ENCODE measurements at regions not wholly inside any gene's neighbourhood (a gene's known extent, or its start where the extent isn't known, plus 50 kb on each side); places are given as distances from the start of the nearest gene placed in this dataset.

DNA sequence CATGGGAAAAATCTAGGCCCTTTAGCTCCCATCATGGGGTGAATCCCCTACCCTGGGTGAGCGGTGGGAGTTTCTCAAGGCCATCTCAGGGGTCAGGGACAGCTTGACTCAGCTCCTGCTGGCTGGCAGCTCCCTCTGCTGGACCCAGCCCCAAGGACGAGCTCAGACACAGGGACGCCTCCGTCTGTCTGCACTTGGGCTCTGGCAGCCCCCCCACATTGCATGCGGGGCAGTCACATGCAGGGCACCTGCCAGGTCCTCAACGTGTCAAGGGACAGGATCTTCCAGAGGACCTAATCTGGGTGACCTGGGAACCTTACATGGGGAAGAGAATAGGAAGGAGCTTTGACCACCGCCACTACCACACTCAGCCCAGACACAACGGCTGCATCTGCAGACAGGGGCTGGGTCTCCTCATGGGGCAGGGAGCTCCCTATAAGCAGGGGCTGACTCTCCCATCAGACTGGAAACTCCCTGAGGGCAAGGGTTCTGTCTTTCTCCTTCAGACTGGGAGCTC is 173.4 kb downstream of the MRPL14 start (continued):
- TF ChIP-seq, protein P1, sequence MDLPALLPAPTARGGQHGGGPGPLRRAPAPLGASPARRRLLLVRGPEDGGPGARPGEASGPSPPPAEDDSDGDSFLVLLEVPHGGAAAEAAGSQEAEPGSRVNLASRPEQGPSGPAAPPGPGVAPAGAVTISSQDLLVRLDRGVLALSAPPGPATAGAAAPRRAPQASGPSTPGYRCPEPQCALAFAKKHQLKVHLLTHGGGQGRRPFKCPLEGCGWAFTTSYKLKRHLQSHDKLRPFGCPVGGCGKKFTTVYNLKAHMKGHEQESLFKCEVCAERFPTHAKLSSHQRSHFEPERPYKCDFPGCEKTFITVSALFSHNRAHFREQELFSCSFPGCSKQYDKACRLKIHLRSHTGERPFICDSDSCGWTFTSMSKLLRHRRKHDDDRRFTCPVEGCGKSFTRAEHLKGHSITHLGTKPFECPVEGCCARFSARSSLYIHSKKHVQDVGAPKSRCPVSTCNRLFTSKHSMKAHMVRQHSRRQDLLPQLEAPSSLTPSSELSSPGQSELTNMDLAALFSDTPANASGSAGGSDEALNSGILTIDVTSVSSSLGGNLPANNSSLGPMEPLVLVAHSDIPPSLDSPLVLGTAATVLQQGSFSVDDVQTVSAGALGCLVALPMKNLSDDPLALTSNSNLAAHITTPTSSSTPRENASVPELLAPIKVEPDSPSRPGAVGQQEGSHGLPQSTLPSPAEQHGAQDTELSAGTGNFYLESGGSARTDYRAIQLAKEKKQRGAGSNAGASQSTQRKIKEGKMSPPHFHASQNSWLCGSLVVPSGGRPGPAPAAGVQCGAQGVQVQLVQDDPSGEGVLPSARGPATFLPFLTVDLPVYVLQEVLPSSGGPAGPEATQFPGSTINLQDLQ (CRISPR knock-in tag; IDR thresholded peaks at IDR 0.05): no peak
- TF ChIP-seq ZKSCAN5 (CRISPR knock-in tag; IDR thresholded peaks at IDR 0.05) (no peak), JUN (CRISPR knock-in tag; IDR thresholded peaks at IDR 0.05) (no peak), ZNF34 (CRISPR knock-in tag; IDR thresholded peaks at IDR 0.05; ENCODE audit: borderline replicate concordance) (no peak), PHF21A (CRISPR knock-in tag; IDR thresholded peaks at IDR 0.05) (peak; percentile 32; the same call in 1 of the 2 replicates), SATB2 (CRISPR knock-in tag; IDR thresholded peaks at IDR 0.05) (no peak), FOSL1 (CRISPR knock-in tag; IDR thresholded peaks at IDR 0.05; ENCODE audit: borderline replicate concordance) (no peak), CCAR2 (optimal IDR thresholded peaks at IDR 0.05; ENCODE audit: low read depth, low read length) (no peak), ZNF12 (CRISPR knock-in tag; IDR thresholded peaks at IDR 0.05) (0 out of 2 replicates have a peak, but pooled peaks have one; percentile 32), THAP9 (CRISPR knock-in tag; IDR thresholded peaks at IDR 0.05; ENCODE audit: borderline replicate concordance) (peak; percentile 69; the same call in 1 of the 2 replicates), HMGXB4 (CRISPR knock-in tag; IDR thresholded peaks at IDR 0.05; ENCODE audit: borderline replicate concordance in 1 of 2, low read depth in 1 of 2) (peak in 1 of 2 experiments; percentile 83; a peak in 3 of 4 replicates), NPAS2 (CRISPR knock-in tag; IDR thresholded peaks at IDR 0.05; ENCODE audit: borderline replicate concordance) (0 out of 2 replicates have a peak, but pooled peaks have one; percentile 21), SRSF4 (IDR thresholded peaks at IDR 0.05; ENCODE audit: low read depth, low read length, poor library complexity, severe bottlenecking) (no peak), PHF8 (CRISPR knock-in tag; IDR thresholded peaks at IDR 0.05) (peak; percentile 18; the same call in 1 of the 2 replicates), KLF6 (CRISPR knock-in tag; IDR thresholded peaks at IDR 0.05) (no peak), DMAP1 (CRISPR knock-in tag; IDR thresholded peaks at IDR 0.05) (no peak), MEIS2 (CRISPR knock-in tag; IDR thresholded peaks at IDR 0.05) (peak; percentile 73), ZNF138 (CRISPR knock-in tag; IDR thresholded peaks at IDR 0.05; ENCODE audit: low read depth) (peak; percentile 48; the same call in 1 of the 2 replicates), NONO (IDR thresholded peaks at IDR 0.05) (no peak), NONO (CRISPR knock-in tag; conservative IDR thresholded peaks at IDR 0.05) (no peak), ZBTB42 (CRISPR knock-in tag; IDR thresholded peaks at IDR 0.05) (no peak)
- TF ChIP-seq, protein P2, sequence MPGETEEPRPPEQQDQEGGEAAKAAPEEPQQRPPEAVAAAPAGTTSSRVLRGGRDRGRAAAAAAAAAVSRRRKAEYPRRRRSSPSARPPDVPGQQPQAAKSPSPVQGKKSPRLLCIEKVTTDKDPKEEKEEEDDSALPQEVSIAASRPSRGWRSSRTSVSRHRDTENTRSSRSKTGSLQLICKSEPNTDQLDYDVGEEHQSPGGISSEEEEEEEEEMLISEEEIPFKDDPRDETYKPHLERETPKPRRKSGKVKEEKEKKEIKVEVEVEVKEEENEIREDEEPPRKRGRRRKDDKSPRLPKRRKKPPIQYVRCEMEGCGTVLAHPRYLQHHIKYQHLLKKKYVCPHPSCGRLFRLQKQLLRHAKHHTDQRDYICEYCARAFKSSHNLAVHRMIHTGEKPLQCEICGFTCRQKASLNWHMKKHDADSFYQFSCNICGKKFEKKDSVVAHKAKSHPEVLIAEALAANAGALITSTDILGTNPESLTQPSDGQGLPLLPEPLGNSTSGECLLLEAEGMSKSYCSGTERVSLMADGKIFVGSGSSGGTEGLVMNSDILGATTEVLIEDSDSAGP (CRISPR knock-in tag; IDR thresholded peaks at IDR 0.05; ENCODE audit: borderline replicate concordance): peak; percentile 87
